HG03159 (cell line): ENCODE measurements at regions not wholly inside any gene's neighbourhood (a gene's known extent, or its start where the extent isn't known, plus 50 kb on each side); places are given as distances from the start of the nearest gene placed in this dataset.

Experiments used
- ATAC-seq: cut with Tn5 transposase; IDR thresholded peaks from one replicate; pipeline ENCODE4 v1.9.1; 2021; ENCODE audit warnings: mild to moderate bottlenecking, moderate library complexity; ENCODE audit not compliant: unreplicated experiment

DNA sequence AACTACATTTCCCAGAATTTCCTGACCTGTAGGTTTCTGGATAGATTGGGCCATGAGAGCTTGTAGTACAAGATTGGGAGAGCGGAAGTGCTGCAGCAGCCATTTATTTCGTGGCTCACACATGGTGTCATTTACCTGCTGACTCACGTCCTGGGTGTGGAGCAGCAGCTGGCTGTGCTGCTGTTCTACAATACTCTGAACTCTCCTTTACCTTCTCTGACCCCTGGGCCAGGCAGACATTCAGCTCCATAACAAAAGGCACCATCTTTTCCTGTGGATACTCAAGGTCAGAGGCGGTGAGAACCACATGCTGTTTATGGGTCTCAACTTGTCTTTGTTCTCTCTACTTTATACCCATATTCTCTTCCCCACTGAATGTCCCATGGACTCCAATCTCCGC lies 490.2 kb downstream of the IGSF11 start:
- ATAC-seq, result no peak

DNA sequence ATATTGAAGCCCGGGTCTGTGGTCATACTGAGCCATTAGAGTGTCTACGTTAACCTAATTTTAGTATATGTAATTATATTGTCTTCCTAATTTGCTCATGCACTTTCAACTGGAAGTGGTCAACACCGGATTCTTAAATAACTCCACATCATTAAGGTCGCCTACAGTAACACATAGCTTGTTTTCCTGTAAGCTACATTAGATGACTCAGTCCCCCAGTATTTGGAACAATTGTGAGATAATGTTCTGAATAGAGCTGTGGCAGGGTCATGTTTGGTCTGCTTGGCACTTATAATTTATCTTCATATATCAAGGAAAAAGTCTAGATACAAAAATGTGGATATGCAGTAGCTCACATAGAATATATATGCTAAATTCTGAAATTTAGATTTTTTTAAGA lies 486.2 kb downstream of the IGSF11 start:
- ATAC-seq, result no peak

DNA sequence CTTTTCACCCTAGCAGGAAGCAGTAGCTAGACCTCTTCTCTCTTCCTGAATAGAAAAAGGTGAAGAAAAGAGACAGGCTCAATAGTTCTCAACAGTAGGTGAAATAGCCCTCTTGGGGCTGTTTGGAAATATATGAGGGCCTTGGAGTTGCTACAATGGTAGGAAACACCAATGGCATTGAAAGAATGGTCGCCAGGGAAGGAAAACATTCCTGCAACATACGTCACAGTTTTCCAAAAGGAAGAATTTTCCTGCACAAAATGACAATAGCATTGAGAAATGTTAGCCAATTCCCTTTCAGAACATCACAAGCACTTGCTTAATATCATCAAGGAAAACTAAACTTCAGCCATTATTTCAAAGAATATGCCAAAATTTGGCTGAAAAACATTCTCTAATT lies 484.5 kb downstream of the IGSF11 start:
- no peak for ATAC-seq

DNA sequence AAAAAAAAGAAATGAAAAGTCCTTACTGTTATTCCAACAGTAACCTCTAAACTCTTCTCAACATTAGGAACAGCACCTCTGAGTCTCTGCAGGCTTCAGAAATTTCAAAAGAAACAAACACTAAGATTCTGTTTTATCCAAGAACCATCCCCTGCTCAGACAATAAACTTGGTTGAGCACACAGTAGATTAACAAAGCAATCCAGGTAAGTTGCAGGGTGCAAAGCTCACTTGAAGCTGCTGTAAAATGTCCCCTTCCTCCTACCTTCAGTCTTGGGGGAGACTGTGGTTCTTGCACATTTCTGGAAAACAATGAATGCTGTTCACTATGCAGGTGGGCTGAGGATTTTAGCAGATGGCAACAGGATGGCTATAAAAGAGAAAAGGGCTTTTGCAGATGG lies 484.1 kb downstream of the IGSF11 start:
- no peak for ATAC-seq

DNA sequence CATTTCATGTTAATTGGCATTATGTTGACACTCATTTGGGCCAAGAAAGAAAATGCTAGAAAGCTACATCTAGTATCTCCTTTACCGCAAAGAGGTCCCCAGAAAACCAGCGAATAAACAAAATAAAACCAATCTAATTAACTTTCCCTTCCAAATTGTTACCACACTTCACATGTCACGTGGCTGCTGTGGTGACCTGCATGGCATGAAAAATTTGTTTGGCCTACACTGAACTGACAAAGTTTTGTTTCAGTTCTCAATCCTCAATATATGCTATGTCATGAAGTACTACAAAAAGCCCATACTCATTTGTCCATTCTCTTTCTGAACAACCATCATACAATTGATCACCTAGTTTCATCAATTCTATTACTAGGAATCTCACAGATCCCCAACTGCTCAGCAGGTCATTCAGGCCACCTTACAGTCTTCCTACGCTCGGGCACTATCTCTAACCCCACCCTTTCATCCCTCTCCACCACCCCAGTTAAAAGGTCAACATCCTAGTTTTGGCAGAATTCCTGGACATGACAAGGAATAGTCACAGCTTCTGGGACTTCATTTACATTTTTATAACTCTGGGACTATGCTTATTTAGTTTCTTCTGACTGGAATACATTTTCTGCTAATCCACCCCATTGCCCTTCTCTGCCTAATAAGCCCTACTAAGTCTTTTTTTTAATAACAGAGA lies 480.4 kb downstream of the IGSF11 start:
- ATAC-seq, result no peak

DNA sequence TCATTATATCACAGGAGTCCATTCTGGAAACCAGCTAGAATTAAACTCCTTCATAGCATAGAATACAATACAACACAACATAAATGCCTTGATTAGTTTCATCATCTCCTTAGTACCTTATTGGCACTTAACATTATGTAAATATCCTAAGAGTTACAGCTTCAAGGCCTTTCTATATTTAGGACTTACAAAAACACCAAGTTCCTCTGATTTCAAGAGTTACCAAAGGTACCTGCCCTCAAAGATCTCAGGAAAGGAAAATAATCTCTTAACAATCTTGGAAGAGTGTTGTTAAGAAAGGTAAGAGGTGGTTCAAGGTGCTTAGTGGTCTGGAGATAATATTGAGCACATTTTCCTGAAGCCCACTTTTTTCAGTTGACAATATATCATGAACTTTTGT lies 477.7 kb downstream of the IGSF11 start:
- ATAC-seq, result no peak

DNA sequence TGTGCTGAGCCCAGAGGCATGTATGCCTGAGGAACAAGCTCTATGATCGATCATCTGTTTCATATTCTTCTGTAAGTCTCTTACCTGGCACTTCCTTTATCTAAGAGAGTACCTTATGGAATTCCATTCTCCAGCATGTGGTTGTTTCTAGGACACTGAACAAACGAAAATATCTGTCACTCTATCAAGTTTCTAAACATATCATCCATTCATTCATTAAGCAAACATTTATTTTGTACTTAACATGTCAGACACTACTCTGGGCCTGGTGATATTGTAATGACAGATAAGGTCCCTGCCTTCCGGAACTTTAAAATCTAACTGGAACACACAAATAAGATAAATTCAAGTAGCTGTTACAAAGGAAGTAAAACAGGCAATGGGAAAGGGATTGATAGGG lies 477.1 kb downstream of the IGSF11 start:
- ATAC-seq, result no peak

DNA sequence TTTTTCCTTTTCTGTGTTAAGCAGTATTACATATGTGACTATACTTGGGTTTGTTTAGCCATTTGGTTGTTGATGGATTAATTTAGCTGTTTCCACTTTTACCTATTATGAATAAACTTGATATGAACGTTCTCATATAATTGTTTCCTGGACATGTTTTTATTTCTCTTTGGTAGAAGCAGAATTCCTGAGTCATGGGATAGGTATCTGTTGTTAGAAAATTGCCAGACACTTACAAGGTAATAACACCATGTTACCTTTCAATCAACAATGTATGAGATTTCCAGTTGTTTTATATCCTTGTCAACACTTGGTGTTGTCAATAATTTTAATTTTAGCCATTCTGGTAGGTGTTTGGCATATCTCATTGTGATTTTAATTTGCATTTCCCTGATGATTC lies 475.4 kb downstream of the IGSF11 start:
- no peak for ATAC-seq

DNA sequence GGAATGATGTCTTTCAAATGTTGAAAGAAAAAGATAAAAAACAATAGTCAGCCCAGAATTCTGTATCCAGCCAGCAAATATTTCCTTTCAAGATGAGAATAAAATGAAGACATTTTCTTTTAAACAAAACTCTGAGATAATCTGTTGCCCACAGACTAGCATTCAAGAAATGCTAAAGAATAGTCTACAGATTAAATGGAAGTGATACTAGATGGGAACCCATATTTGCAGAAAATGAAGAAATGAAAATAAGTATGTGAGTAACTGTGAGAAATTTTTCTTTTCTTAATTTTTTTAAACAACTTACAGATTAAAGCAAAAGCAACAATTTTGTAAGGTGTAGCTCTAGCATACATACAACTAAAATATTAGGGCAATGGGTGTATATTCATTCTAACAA lies 469.8 kb downstream of the IGSF11 start:
- no peak for ATAC-seq

DNA sequence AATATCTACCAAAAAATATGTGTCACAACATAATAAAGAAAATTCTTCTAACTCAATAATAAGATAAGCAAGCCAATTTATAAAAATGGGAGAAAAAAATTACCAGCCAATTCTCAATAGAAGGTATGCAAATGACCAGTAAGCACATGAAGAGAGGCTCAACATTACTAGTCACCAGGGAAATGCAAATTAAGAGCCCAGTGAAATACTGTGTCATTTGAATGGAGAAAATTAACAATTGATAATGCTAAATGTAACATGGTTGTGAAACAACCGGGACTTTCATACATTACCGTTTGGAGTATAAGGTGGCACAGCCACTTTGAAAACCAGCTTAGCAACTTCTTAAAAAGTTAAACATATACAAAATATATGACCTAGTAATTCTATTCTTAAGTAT lies 460.7 kb downstream of the IGSF11 start:
- no peak for ATAC-seq

DNA sequence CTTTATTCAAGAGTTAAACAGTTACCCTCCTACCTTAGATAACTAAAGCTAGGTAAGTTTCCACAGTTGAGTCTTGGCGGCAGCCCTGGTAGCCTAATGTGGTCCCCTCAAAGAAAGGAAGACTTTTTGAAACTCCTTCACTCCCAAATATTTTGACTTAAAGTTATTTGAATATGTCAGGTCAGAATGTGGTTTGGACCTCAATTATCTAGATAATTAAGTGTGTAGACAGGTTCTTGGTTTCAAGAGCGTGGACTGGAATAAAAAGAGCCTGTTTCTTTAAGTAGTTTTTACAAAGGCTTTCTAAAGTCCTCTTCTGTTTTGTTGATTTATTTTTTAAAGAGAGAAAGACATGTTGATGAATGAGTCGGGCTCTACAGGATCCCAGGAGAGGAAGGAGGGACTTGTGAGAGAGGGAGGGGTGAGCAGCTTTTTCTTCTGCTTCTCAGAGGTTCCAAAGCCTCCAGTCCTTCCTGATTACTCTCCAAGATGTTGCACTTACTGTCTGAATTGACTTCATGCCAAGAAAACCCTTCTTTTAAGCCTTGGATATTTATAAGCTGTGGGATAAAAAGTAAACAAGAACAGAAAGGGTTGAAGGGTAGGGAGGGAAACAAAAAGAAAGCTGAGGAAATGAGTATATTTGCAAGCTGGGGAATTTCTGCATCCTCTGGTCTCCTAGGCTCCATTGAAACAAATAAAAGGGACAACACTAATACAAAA lies 457.4 kb downstream of the IGSF11 start:
- no peak for ATAC-seq

DNA sequence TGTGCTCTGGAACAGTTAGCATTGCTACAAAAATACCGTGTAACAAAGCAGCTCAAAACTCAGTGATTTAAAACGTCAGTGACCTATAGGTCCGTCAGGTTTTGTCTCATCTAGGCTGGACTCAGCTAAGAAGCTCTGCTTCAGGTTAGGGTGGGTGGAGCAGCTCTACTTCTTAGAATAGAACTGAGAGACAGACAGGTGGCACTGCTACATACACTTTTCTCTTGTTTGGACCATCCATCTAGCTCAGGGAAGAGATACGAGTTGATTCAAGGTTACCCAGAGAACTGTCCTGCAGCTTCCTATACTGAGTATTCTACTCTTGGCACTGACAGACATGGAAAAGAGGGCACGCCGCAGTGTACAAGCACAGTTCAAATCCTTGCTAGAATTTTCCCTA lies 456.1 kb downstream of the IGSF11 start:
- ATAC-seq, result no peak

DNA sequence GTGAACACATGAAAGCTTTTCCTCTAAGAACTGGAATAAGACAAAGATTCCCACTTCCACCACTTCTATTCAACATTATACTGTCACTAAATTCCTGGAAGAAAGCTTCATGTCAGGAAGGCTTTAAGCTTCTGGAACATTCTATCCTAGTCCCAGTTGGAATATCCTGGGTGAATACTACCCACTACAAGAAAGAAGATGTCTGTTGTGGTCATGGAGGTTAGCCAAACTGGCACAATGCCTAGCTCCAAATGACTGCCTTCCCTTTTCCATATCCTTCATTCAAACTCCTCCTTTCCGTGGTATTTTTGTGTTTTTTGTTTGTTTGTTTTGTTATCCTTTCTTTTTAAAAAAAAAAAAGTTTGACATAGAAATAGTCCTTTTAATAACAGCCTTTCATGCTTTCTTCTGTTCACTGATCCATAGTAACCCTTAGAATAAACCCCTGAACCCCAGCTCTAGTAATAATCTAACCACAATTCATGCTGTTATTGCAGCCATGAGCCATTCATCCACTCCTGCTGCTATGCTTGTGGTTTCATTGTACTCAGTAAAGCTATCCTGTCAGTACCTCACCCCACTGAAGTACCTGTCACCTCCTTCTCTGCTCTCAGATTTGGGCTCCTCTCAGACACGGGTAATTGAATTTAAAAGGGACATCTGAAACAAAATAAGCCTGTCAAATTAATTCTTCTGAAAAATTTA lies 447.5 kb downstream of the IGSF11 start:
- ATAC-seq, result no peak

DNA sequence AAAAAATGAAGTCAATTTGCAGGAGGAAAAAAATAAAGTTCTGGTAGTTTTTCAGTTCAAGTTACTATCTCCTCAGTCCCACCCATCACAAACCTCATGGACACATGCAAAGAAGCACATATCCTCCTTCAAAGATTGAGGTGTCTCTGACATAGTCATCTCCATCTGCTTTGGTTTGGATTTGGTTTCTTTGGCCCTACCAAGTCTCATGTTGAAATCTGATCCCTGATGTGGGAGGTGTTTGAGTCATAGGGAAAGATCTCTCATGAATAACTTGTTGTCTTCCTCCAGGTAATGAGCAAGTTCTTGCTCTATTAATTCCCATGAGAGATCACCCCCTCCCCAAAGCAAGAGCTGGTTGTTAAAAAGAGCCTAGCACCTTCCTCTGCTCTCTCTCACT lies 446.8 kb downstream of the IGSF11 start:
- no peak for ATAC-seq

DNA sequence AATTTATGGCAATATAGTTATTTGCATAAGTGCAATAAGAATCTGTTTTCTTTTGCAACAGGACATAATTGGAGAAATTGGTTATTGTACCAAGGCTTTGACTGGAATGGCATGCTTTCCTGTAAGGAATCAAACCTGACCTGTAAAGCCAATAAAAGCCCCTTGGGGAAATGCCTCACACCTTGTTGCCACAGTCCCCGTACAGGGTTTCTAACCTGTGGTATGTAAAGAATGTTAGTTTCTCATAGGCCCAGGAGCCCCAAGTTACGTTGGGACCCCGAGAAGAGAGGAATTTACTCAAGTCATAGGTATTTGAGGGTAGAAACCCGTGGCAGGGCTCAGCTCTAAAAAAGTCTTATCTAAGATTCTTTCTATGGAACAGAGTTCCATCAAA lies 441.4 kb downstream of the IGSF11 start:
- ATAC-seq, result no peak

DNA sequence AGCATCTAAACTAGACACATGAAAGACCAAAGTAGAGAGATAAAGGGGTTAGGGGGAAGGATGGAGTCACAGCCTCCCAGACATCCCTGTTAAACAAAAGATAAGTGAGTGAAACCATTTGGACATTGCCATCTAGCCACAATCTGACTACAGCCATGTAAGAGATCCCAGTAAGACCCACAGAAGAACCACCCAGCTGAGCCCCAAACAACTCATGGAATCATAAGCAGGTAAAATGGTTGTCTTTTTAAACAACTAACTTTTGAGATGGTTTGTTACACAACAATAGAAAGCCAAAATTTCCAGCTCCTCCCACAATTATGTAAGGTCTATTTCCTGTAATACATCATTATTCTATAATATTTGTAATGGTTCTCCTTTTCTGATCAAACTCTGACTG lies 437.5 kb downstream of the IGSF11 start:
- no peak for ATAC-seq

DNA sequence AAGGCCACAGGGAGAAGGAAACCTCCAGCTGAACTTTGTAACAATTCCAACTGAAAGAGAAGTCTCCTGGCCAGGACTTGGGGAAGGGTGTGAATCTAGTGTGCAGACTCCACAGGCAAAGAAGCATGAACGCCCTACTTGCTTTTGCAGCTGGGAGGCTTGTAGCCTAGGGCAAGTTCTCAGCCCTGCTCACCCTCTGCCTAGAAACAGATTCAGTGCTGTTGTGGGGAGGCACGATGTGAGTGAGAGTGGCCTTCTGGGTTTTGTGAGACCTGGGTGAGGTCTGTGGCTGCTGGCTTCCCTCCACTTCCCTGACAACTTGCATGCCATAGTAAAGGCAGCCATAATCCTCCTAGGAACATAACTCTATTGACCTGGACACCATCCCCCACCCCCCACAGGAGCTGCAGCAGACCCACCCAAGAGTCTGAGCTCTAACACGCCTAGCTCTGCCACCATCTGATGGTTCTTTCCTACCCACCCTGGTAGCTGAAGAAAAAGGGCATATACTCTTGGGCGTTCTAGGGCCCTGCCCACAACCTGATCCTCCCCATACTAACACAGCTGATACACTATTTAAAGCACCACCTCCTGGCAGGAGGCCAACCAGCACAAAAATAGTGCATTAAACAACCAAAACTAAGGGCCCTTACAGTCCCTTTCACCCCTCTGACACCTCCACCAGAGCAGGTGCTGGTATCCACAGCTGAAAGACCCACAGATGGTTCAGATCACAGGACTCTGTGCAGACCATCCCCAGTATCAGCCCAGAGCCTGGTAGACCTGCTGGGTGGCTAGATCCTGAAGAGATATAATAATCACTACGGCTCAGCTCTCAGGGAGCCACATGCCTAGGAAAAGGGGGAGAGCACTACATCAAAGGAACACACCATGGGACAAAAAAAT lies 426.5 kb downstream of the IGSF11 start:
- ATAC-seq, result no peak

DNA sequence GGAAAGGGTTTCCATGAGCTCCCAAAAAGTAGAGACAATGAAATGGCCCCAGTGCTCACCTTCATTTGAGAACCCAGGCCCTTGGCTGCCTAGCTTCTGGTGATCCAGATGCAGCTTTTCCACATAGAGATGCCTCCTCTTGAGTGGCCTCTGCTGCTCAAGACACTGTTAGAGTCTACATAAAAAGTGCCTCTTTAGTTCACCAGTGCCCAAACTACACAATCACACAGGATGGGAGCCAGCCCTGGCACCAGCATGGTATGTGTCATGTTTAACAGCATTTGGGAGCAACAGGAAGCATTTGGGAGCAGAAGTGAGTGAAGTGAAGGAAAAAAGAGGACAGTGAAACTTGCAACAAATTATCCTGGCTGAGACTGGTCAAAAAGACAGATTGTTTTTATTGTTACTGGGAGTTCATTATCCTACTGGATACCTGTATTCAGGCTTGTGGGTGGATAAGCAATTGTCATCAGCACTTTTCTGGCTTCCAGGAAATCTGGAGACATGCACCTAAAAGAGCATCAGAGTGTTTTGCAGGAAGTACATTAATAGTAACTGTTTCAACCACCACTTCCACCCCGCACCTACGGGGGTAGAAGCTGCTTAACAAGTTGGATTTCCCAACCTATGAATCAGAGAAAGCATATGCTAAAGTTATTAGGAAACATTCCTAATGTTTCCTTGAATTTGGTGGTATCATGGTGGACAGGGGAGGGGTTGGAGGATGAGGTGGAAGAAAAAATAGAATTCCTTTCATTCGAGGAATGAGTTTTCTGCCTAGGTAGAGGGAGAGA lies 416.2 kb downstream of the IGSF11 start:
- no peak for ATAC-seq

DNA sequence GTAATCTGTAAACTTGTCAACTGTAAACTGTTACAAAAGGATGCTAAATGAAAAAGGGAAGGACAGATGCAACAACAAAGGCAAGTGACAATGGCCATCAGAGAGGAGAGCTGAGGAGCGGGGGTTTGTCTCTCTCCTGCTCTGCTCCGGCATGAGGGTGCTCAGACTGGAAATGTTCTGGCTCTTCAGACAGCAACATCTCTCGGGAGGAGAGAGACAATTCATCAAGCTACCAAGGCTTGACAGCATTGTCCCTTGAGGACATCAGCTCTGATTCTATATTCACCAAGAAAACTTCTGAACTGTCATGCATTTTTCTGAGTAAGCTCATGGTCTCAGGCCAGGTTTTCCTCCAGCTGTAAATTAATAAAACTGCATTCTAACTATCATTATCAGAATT lies 408.2 kb downstream of the IGSF11 start:
- no peak for ATAC-seq

DNA sequence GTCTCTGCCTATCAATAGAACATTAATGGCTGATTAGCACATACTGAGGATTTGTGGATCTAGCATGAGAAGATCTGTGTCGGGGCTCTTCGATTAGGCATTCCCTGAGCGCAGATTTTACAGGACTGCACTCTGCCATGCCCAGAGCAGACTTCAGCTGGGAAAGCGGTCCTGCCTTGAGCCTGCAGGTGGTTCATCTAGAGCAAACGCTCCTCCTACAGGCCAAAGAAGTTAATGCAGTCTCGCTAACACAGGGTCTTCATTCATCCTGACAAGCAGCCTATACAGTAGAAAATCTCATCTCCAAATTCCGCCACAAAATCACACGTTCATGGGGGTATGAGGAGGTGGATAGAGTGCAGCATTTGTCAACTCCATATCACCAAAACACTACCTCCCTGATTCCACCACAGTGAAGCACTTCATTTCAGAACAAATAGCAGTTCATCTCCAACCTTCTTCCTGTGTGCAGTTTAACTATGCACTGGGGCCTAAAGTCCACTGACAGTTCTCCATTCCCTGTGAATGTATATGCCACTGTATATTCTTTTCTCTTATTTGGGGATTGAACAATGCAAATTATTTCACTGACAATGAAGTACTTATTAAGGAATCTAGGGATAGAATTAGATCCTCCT lies 405.8 kb downstream of the IGSF11 start:
- peak; percentile 98 for ATAC-seq
